Endothelial cell (in vitro differentiated cells): ENCODE measurements at regions not wholly inside any gene's neighbourhood (a gene's known extent, or its start where the extent isn't known, plus 50 kb on each side); places are given as distances from the start of the nearest gene placed in this dataset.

ENCODE experiments used
- DNase-seq: peaks from one replicate; pipeline ENCODE4 v3.0.0; 2021; ENCODE audit warnings: low spot score
- H3K27ac Mint-ChIP-seq: one replicate; pipeline ENCODE4 v1.8.0; 2021; ENCODE audit warnings: mixed read lengths, inconsistent platforms; ENCODE audit not compliant: unreplicated experiment
- H3K27me3 Mint-ChIP-seq: one replicate; pipeline ENCODE4 v1.8.0; 2021; ENCODE audit warnings: mild to moderate bottlenecking, moderate library complexity, mixed read lengths, inconsistent platforms; ENCODE audit not compliant: unreplicated experiment
- H3K36me3 Mint-ChIP-seq: one replicate; pipeline ENCODE4 v1.8.0; 2021; ENCODE audit warnings: mild to moderate bottlenecking, low read depth, mixed read lengths, inconsistent platforms; ENCODE audit not compliant: unreplicated experiment
- H3K4me1 Mint-ChIP-seq: one replicate; pipeline ENCODE4 v1.8.0; 2021; ENCODE audit warnings: mild to moderate bottlenecking, mixed read lengths, inconsistent platforms; ENCODE audit not compliant: unreplicated experiment
- H3K4me3 Mint-ChIP-seq: one replicate; pipeline ENCODE4 v1.8.0; 2021; ENCODE audit warnings: mild to moderate bottlenecking, mixed read lengths, inconsistent platforms; ENCODE audit not compliant: unreplicated experiment
- H3K9me3 Mint-ChIP-seq: one replicate; pipeline ENCODE4 v1.8.0; 2021; ENCODE audit warnings: mixed read lengths, inconsistent platforms; ENCODE audit not compliant: unreplicated experiment
- CTCF ChIP-seq: fragments of 200-600 bp; sonication (generic); IDR thresholded peaks from one replicate; pipeline ENCODE4 v1.5.0; 2021; ENCODE audit warnings: antibody characterized with exemption; ENCODE audit not compliant: unreplicated experiment

- no peak overlapping the region for H3K27ac Mint-ChIP-seq
- no peaks in the 10 kb centered on the region for H3K4me1 Mint-ChIP-seq
- no peaks in the 10 kb centered on the region for H3K9me3 Mint-ChIP-seq
- no peaks in the 10 kb centered on the region for H3K27me3 Mint-ChIP-seq
- no peaks in the 10 kb centered on the region for H3K36me3 Mint-ChIP-seq
- TF ChIP-seq CTCF, result no peak
- H3K4me3 Mint-ChIP-seq, result no peak overlapping the region
- DNase-seq, result no peak
Measured at GRCh38 chr2:186197955-186198354, 288.1 kb upstream of the ZC3H15 start.

- no peak for TF ChIP-seq CTCF
- H3K27ac Mint-ChIP-seq, result no peak overlapping the region
Measured at GRCh38 chr2:186199029-186199428, 287.0 kb upstream of the ZC3H15 start.

DNA sequence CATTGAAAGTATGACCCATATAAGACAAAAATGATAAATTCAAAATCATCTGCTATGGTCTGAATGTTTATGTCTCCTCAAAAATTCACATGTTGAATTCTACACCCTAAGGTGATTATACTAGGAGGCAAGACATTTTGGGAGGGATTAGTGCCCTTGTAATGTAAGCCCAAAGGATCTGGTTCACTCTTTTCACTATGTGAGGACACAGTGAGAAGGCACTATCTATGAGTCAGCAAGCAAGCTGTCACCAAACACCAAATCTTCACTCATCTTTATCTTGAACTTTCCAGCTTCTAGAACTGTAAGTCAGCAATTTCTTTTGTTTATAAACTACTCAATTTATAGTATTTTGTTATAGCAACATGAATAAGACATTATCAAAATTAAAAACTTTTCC lies 284.7 kb upstream of the ZC3H15 start:
- no peak for TF ChIP-seq CTCF
- Mint-ChIP-seq H3K27me3 (no peaks in the 10 kb centered on the region), H3K4me1 (no peaks in the 10 kb centered on the region), H3K36me3 (no peaks in the 10 kb centered on the region), H3K27ac (no peak overlapping the region), H3K9me3 (no peaks in the 10 kb centered on the region), H3K4me3 (no peak overlapping the region)
- no peak for DNase-seq

More at GRCh38 chr2:186199029-186199428, 287.0 kb upstream of the ZC3H15 start:
- H3K36me3 Mint-ChIP-seq, result no peaks in the 10 kb centered on the region
- no peaks in the 10 kb centered on the region for H3K9me3 Mint-ChIP-seq
- H3K4me1 Mint-ChIP-seq, result no peaks in the 10 kb centered on the region
- H3K4me3 Mint-ChIP-seq, result no peak overlapping the region
- DNase-seq, result no peak
- no peaks in the 10 kb centered on the region for H3K27me3 Mint-ChIP-seq

- Mint-ChIP-seq H3K27me3 (no peaks in the 10 kb centered on the region), H3K4me1 (no peaks in the 10 kb centered on the region), H3K4me3 (no peak overlapping the region), H3K9me3 (no peaks in the 10 kb centered on the region), H3K36me3 (no peaks in the 10 kb centered on the region), H3K27ac (no peak overlapping the region)
- no peak for TF ChIP-seq CTCF
- no peak for DNase-seq
Measured at GRCh38 chr2:186205254-186205911, 280.7 kb upstream of the ZC3H15 start.

DNA sequence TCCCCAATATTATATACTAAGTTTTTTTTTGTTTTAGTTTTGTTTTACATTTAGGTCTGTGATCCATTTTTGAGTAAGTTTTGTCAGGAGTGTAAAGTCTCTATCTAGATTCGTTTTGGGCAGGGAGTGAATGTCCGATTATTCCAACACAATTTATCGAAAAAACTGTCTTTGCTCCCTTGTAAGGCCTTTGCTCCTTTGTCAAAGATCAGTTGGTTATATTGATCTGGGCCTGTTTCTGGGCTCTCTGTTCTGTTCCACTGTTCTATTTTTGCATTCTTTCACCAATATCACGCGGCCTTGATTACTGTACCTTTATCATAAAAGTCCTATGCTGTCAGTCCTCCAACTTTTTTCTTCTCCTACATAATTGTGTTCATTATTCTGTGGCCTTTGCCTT lies 276.5 kb upstream of the ZC3H15 start:
- H3K4me3 Mint-ChIP-seq, result no peak overlapping the region
- no peaks in the 10 kb centered on the region for H3K27me3 Mint-ChIP-seq
- H3K27ac Mint-ChIP-seq, result no peak overlapping the region
- H3K4me1 Mint-ChIP-seq, result no peaks in the 10 kb centered on the region
- DNase-seq, result no peak
- no peak for TF ChIP-seq CTCF
- H3K36me3 Mint-ChIP-seq, result no peaks in the 10 kb centered on the region
- no peaks in the 10 kb centered on the region for H3K9me3 Mint-ChIP-seq
